H1 (cell line): ENCODE measurements at regions not wholly inside any gene's neighbourhood (a gene's known extent, or its start where the extent isn't known, plus 50 kb on each side); places are given as distances from the start of the nearest gene placed in this dataset.

Source experiments
- ATF2 ChIP-seq: IDR thresholded peaks from 2 replicates; pipeline ENCODE4 v1.6.1; 2012; ENCODE audit warnings: low read length, inconsistent platforms
- CEBPB ChIP-seq: IDR thresholded peaks from 2 replicates; pipeline ENCODE4 v1.6.1; 2012; ENCODE audit warnings: low read depth, low read length
- CHD7 ChIP-seq: fragments of 300-600 bp; sonication (generic); IDR thresholded peaks from 2 replicates; pipeline ENCODE4 v1.7.1; 2012; ENCODE audit warnings: low read length, moderate library complexity, mild to moderate bottlenecking, inconsistent platforms; ENCODE audit not compliant: insufficient replicate concordance
- CTCF ChIP-seq, 3 experiments: IDR thresholded peaks; 1 replicate in 2 of 3; 2 replicates in 1 of 3; pipeline versions ENCODE4 v1.5.1 to v1.6.1; 2011; ENCODE audit warnings: low read length in 3 of 3, mild to moderate bottlenecking in 3 of 3, inconsistent platforms in 2 of 3, low read depth in 1 of 3, moderate library complexity in 1 of 3; ENCODE audit not compliant: insufficient read depth in 1 of 3; ENCODE audit errors: control extremely low read depth in 1 of 3
- EGR1 ChIP-seq: IDR thresholded peaks from 2 replicates; pipeline ENCODE4 v1.6.1; 2011; ENCODE audit warnings: low read depth, low read length, borderline replicate concordance
- FOSL1 ChIP-seq: IDR thresholded peaks from 2 replicates; pipeline ENCODE4 v1.6.1; 2011; ENCODE audit warnings: mild to moderate bottlenecking, low read depth, low read length, moderate library complexity; ENCODE audit not compliant: insufficient read depth
- GABPA ChIP-seq: IDR thresholded peaks from 2 replicates; pipeline ENCODE4 v1.6.1; 2011; ENCODE audit warnings: mild to moderate bottlenecking, low read length, moderate library complexity, borderline replicate concordance; ENCODE audit not compliant: insufficient read depth
- JUN ChIP-seq: IDR thresholded peaks from 2 replicates; pipeline ENCODE4 v1.6.1; 2011; ENCODE audit warnings: low read depth, mild to moderate bottlenecking, improper control_type of control experiment, low read length
- MAFK ChIP-seq: IDR thresholded peaks from 2 replicates; pipeline ENCODE4 v1.6.1; 2012; ENCODE audit warnings: low read depth, mild to moderate bottlenecking, improper control_type of control experiment, low read length
- POLR2A ChIP-seq, 2 experiments: IDR thresholded peaks; 1 replicate in 1 of 2; 2 replicates in 1 of 2; pipeline ENCODE4 v1.6.1; 2011; ENCODE audit warnings: low read depth in 2 of 2, low read length in 2 of 2, mild to moderate bottlenecking in 2 of 2; ENCODE audit errors: control extremely low read depth in 1 of 2
- TCF12 ChIP-seq: IDR thresholded peaks from 2 replicates; pipeline ENCODE4 v1.6.1; 2011; ENCODE audit warnings: low read depth, mild to moderate bottlenecking, low read length

- TF ChIP-seq POLR2A (IDR thresholded peaks at IDR 0.05; ENCODE audit: control extremely low read depth in 1 of 2, low read depth in 2 of 2, low read length in 2 of 2) (no peak), CTCF (IDR thresholded peaks at IDR 0.05; ENCODE audit: control extremely low read depth in 1 of 3, insufficient read depth in 1 of 3, low read depth in 1 of 3, low read length in 3 of 3) (no peak), MAFK (no peak), FOSL1 (no peak), GABPA (no peak), CEBPB (no peak), JUN (no peak), TCF12 (no peak), ATF2 (no peak), CHD7 (no peak), EGR1 (no peak)
Observed at GRCh38 chr2:220849433-220849832, 722.7 kb downstream of the EPHA4 start.
